Activated naive CD8-positive, alpha-beta T cell treated with anti-CD3 and anti-CD28 coated beads for 36 hours (primary cell): ENCODE measurements at regions not wholly inside any gene's neighbourhood (a gene's known extent, or its start where the extent isn't known, plus 50 kb on each side); places are given as distances from the start of the nearest gene placed in this dataset.

Experiments used
- DNase-seq: peaks from one replicate; pipeline ENCODE4 v3.0.0; 2021
- H3K27ac Mint-ChIP-seq: one replicate; pipeline ENCODE4 v1.8.0; 2022; ENCODE audit warnings: mild to moderate bottlenecking, moderate library complexity, mixed read lengths
- H3K27me3 Mint-ChIP-seq: one replicate; pipeline ENCODE4 v1.8.0; 2022; ENCODE audit warnings: mild to moderate bottlenecking, mixed read lengths
- H3K36me3 Mint-ChIP-seq: one replicate; pipeline ENCODE4 v1.8.0; 2021; ENCODE audit warnings: mild to moderate bottlenecking, mixed read lengths
- H3K4me1 Mint-ChIP-seq: one replicate; pipeline ENCODE4 v1.8.0; 2021; ENCODE audit warnings: mixed read lengths
- H3K4me3 Mint-ChIP-seq: one replicate; pipeline ENCODE4 v1.8.0; 2022; ENCODE audit warnings: mild to moderate bottlenecking, moderate library complexity, mixed read lengths
- H3K9me3 Mint-ChIP-seq: one replicate; pipeline ENCODE4 v1.8.0; 2022; ENCODE audit warnings: mixed read lengths

- no peaks in the 10 kb centered on the region for H3K27me3 Mint-ChIP-seq
- no peak overlapping the region for H3K4me3 Mint-ChIP-seq
- DNase-seq, result no peak
- H3K4me1 Mint-ChIP-seq, result peaks cover 64% of the 10 kb centered on the region
- peaks cover 34% of the 10 kb centered on the region for H3K36me3 Mint-ChIP-seq
- H3K9me3 Mint-ChIP-seq, result peaks cover 27% of the 10 kb centered on the region
- H3K27ac Mint-ChIP-seq, result peak overlapping the region; percentile 80
Measured at GRCh38 chr1:235019471-235019870, 109.2 kb downstream of the TOMM20 start.

DNA sequence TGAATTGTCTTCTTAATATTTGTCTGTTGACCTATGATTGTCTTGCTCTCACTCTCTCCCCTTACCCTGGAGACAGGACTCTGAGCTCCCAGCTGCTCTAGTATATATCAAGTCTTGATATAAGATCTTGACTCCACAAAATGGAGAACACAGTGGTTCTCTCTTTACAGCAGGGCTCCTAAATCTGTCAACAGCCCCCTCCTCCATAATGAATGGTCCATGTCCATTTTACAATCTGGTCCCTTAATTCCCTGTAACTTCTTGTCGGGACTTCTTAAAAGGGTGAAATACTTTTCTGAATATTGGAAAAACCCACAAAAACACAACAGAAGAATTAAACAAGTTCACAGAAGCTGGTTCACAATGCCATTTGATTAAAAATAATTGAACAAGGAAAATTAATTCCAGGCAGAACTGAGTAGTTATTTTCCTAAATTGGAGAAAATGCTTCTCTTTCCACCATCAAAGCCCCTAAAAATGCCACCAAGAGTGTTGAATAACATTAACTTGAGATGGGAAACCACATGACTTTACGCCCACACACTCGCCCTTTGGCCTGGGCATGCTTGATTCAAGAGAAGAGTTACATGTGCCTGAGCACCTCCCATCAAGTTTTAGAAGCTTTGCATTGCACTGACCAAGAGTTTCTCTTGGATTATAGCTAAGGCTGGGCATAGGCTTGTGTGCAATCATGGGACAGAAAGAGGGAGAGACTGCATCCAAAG is 109.8 kb downstream of the TOMM20 start:
- Mint-ChIP-seq H3K27me3 (no peaks in the 10 kb centered on the region), H3K36me3 (peaks cover 39% of the 10 kb centered on the region), H3K4me3 (no peak overlapping the region), H3K27ac (peak overlapping the region; percentile 80), H3K9me3 (peaks cover 28% of the 10 kb centered on the region), H3K4me1 (peaks cover 69% of the 10 kb centered on the region)
- peak; percentile 58 for DNase-seq

DNA sequence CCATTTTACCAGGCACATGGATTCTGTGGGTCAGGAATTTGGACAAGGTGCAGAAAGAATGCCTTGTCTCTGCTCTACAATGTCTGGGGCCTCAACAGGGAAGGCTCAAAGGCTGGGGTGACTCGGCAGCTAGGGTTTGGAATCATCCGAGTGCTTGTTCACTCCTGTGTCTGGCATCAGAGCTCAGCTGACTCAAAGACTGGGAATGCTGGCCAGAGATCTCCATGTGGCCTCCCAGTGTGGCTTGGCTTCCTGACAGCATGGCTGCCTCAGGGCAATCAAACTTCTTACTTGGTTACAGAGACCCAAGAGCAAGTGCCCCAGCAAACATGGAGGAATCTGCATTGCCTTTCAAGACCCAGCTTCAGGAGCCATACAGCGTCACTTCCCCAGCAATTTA is 110.5 kb downstream of the TOMM20 start:
- Mint-ChIP-seq H3K27ac (peak overlapping the region; percentile 78), H3K27me3 (no peaks in the 10 kb centered on the region), H3K9me3 (peaks cover 33% of the 10 kb centered on the region), H3K4me3 (no peak overlapping the region), H3K4me1 (peaks cover 68% of the 10 kb centered on the region), H3K36me3 (peaks cover 45% of the 10 kb centered on the region)
- no peak for DNase-seq

DNA sequence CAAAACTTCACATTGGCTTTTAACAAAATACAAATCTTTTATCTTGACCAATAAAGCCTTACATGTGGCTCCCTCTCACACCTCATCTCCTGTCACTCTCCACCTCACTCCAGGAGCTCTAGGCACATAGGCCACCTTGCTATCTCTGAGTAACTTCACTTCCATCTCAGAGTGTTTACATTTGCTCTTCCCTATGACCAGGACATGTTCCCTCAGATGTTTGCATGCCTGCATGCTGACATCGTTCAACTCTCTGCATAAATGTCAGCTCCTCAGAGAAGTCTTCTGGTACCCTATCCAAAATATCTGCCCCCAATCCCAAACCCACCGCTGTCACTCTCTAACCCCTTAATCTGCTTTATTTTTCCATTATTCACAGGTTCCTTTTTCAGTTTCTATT is 110.9 kb downstream of the TOMM20 start:
- Mint-ChIP-seq H3K27me3 (no peaks in the 10 kb centered on the region), H3K4me3 (no peak overlapping the region), H3K4me1 (peaks cover 71% of the 10 kb centered on the region), H3K27ac (peak overlapping the region; percentile 27), H3K9me3 (peaks cover 33% of the 10 kb centered on the region), H3K36me3 (peaks cover 50% of the 10 kb centered on the region)
- no peak for DNase-seq

- H3K27ac Mint-ChIP-seq, result peak overlapping the region; percentile 27
- DNase-seq, result no peak
- H3K9me3 Mint-ChIP-seq, result peaks cover 33% of the 10 kb centered on the region
- H3K4me3 Mint-ChIP-seq, result no peak overlapping the region
- H3K27me3 Mint-ChIP-seq, result no peaks in the 10 kb centered on the region
- H3K4me1 Mint-ChIP-seq, result peaks cover 71% of the 10 kb centered on the region
- H3K36me3 Mint-ChIP-seq, result peaks cover 54% of the 10 kb centered on the region
Measured at GRCh38 chr1:235017191-235017590, 111.4 kb downstream of the TOMM20 start.

- H3K27ac Mint-ChIP-seq, result peak overlapping the region; percentile 98
- no peaks in the 10 kb centered on the region for H3K27me3 Mint-ChIP-seq
- H3K4me3 Mint-ChIP-seq, result no peak overlapping the region
- peaks cover 85% of the 10 kb centered on the region for H3K4me1 Mint-ChIP-seq
- peaks cover 36% of the 10 kb centered on the region for H3K9me3 Mint-ChIP-seq
- H3K36me3 Mint-ChIP-seq, result peaks cover 60% of the 10 kb centered on the region
- peak; percentile 71 for DNase-seq
Measured at GRCh38 chr1:235015291-235015985, 113.2 kb downstream of the TOMM20 start.

- Mint-ChIP-seq H3K4me1 (peaks cover 90% of the 10 kb centered on the region), H3K4me3 (no peak overlapping the region), H3K9me3 (peaks cover 39% of the 10 kb centered on the region), H3K27me3 (no peaks in the 10 kb centered on the region), H3K36me3 (peaks cover 62% of the 10 kb centered on the region), H3K27ac (peak overlapping the region; percentile 98)
- no peak for DNase-seq
Measured at GRCh38 chr1:235014756-235015155, 113.9 kb downstream of the TOMM20 start.

DNA sequence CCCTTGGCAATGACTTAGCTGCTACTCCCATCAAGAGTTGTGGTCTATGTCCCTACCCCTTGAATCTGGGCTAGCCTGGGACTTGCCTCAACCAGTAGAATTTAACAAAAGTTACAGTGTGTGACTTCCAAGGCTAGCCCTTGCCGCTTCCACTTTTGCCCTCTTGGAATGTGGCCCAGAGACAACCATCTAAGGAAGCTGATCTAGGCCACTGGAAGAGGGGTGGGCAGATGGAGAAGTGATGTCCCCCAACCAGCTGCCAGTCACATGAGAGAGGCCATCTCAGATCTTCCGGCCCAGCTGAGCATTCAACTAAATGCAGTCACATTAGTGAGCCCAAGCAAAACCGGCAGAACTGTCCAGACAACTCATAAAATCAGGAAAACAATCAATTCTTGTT is 115.1 kb downstream of the TOMM20 start:
- H3K36me3 Mint-ChIP-seq, result peaks cover 62% of the 10 kb centered on the region
- peaks cover 39% of the 10 kb centered on the region for H3K9me3 Mint-ChIP-seq
- DNase-seq, result no peak
- H3K4me1 Mint-ChIP-seq, result peaks cover 88% of the 10 kb centered on the region
- H3K4me3 Mint-ChIP-seq, result no peak overlapping the region
- H3K27me3 Mint-ChIP-seq, result no peaks in the 10 kb centered on the region
- H3K27ac Mint-ChIP-seq, result peak overlapping the region; percentile 98

GRCh38 chr1:235012436-235013210 is 116.0 kb downstream of the TOMM20 start:
- H3K4me1 Mint-ChIP-seq, result peaks cover 88% of the 10 kb centered on the region
- DNase-seq, result no peak
- H3K9me3 Mint-ChIP-seq, result peaks cover 39% of the 10 kb centered on the region
- peaks cover 59% of the 10 kb centered on the region for H3K36me3 Mint-ChIP-seq
- peak overlapping the region; percentile 19 for H3K4me3 Mint-ChIP-seq
- H3K27me3 Mint-ChIP-seq, result no peaks in the 10 kb centered on the region
- peak overlapping the region; percentile 98 for H3K27ac Mint-ChIP-seq

- peak overlapping the region; percentile 54 for H3K4me3 Mint-ChIP-seq
- peak; percentile 96 for DNase-seq
- peak overlapping the region; percentile 98 for H3K27ac Mint-ChIP-seq
- H3K4me1 Mint-ChIP-seq, result peaks cover 88% of the 10 kb centered on the region
- H3K9me3 Mint-ChIP-seq, result peaks cover 34% of the 10 kb centered on the region
- no peaks in the 10 kb centered on the region for H3K27me3 Mint-ChIP-seq
- peaks cover 56% of the 10 kb centered on the region for H3K36me3 Mint-ChIP-seq
Measured at GRCh38 chr1:235011599-235012435, 116.8 kb downstream of the TOMM20 start.

GRCh38 chr1:235011064-235011598 is 117.5 kb downstream of the TOMM20 start:
- DNase-seq, result peak; percentile 82
- H3K4me1 Mint-ChIP-seq, result peaks cover 92% of the 10 kb centered on the region
- H3K27ac Mint-ChIP-seq, result peak overlapping the region; percentile 98
- peaks cover 33% of the 10 kb centered on the region for H3K9me3 Mint-ChIP-seq
- peaks cover 57% of the 10 kb centered on the region for H3K36me3 Mint-ChIP-seq
- peak overlapping the region; percentile 61 for H3K4me3 Mint-ChIP-seq
- H3K27me3 Mint-ChIP-seq, result no peaks in the 10 kb centered on the region

DNA sequence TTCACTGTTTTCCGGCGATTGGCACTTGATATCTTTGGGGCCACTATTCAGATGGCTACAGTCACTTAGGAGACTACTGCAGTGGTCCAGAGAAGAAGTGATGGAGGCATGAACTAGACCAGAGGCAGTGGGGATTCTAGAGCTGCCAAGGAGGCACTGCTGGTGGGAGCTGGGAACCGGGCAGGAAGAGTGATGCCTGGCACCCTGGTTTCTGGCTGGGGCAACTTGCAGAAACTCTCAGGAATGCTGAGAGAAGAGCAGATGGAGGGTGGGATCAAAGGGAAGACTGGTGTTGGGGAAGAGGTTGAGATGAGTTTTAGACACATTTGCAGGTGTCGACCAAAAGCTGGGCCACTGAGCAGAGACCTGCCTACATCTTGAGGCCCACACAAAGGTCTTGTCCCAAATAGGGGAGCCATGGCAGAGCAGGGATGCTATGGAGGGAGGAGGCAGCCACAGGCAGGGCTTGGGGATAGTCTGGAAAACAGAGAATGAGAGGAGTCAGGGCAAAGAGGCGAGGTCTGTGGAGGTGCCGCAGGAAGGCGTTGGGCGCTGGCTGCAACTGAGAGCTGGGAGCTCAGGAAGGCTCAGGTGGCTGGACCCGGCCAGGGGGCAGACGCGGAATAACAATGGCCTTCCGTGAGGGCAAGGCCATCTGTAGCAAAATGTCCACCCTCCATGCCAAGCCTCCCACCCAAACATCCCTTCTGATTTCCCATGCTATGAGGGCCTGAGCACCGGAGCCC is 118.9 kb downstream of the TOMM20 start:
- Mint-ChIP-seq H3K9me3 (peaks cover 35% of the 10 kb centered on the region), H3K27me3 (no peaks in the 10 kb centered on the region), H3K4me1 (peaks cover 93% of the 10 kb centered on the region), H3K36me3 (peaks cover 57% of the 10 kb centered on the region), H3K4me3 (peak overlapping the region; percentile 4), H3K27ac (peak overlapping the region; percentile 98)
- no peak for DNase-seq

DNA sequence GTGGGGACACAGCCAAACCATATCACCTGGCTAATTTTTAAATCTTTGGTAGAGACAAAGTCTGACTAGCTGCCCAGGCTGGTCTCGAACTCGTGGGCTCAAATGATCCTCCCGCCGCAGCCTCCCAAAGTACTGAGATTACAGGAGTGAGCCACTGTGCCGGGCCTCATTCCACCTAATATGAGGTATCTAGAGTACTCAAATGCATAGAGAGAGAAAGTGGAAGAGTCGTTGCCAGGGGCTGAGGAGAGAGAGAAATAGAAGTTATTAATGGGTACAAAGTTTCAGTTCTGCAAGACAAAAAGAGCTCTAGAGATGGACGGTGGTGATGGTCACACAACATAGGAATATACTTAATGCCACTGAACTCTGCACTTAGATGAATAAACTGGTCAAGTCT is 119.6 kb downstream of the TOMM20 start:
- Mint-ChIP-seq H3K4me1 (peaks cover 93% of the 10 kb centered on the region), H3K27me3 (no peaks in the 10 kb centered on the region), H3K4me3 (no peak overlapping the region), H3K36me3 (peaks cover 50% of the 10 kb centered on the region), H3K9me3 (peaks cover 31% of the 10 kb centered on the region), H3K27ac (peak overlapping the region; percentile 28)
- no peak for DNase-seq

GRCh38 chr1:235008239-235008638 is 120.4 kb downstream of the TOMM20 start:
- Mint-ChIP-seq H3K27me3 (no peaks in the 10 kb centered on the region), H3K27ac (peak overlapping the region; percentile 28), H3K9me3 (peaks cover 28% of the 10 kb centered on the region), H3K4me1 (peaks cover 89% of the 10 kb centered on the region), H3K36me3 (peaks cover 47% of the 10 kb centered on the region), H3K4me3 (no peak overlapping the region)
- no peak for DNase-seq
